ENCODE measurements at regions not wholly inside any gene's neighbourhood (a gene's known extent, or its start where the extent isn't known, plus 50 kb on each side); places are given as distances from the start of the nearest gene placed in this dataset.
"Not testable (repeated sequence)": the region's sequence is repeated elsewhere in the genome, so short reads cannot be mapped to it uniquely, and the experiment has no call there.

GRCh38 chr18:60246606-60247005 lies 126.0 kb downstream of the MC4R start:
- Histone ChIP-seq H2BK12ac (ENCODE audit: low read length in 2 of 2) (no peak overlapping the region), H3K4ac (ENCODE audit: low read depth in 1 of 2, low read length in 2 of 2) (no peak overlapping the region), H3K18ac (ENCODE audit: low read depth in 1 of 2, low read length in 2 of 2) (no peak overlapping the region), H2AK5ac (ENCODE audit: low read length, severe bottlenecking) (no peak overlapping the region), H3K36me3 (ENCODE audit: control insufficient read depth in 1 of 2, insufficient read depth in 2 of 2, low read depth in 1 of 2, low read length in 2 of 2) (no peaks in the 10 kb centered on the region), H3K4me1 (ENCODE audit: control insufficient read depth, insufficient read depth, low read depth, low read length) (no peaks in the 10 kb centered on the region), H3K27me3 (ENCODE audit: control insufficient read depth in 1 of 2, insufficient read depth in 1 of 2, low read length in 2 of 2) (no peaks in the 10 kb centered on the region), H4K91ac (ENCODE audit: low read length) (no peak overlapping the region), H2BK15ac (ENCODE audit: low read depth, poor library complexity, severe bottlenecking) (no peak overlapping the region), H3K9me3 (ENCODE audit: control insufficient read depth, low read length) (no peaks in the 10 kb centered on the region), H4K8ac (ENCODE audit: low read length) (no peak overlapping the region), H2BK120ac (ENCODE audit: low read depth, low read length) (no peak overlapping the region), H3K9ac (ENCODE audit: low read length) (no peak overlapping the region), H2AFZ (ENCODE audit: low read depth, low read length) (no peak overlapping the region), H2BK5ac (ENCODE audit: low read depth, low read length, poor library complexity, severe bottlenecking) (no peak overlapping the region), H3K27ac (ENCODE audit: low read length, poor library complexity, severe bottlenecking) (no peak overlapping the region), H3K4me3 (ENCODE audit: insufficient read depth in 1 of 2, low read depth in 1 of 2, low read length in 2 of 2) (no peak overlapping the region), H3K79me1 (replicated peaks; ENCODE audit: low read length, poor library complexity, severe bottlenecking) (no peaks in the 10 kb centered on the region), H3K23ac (ENCODE audit: low read length in 2 of 2) (no peak overlapping the region), H3K14ac (ENCODE audit: low read length in 2 of 2) (no peak overlapping the region), H3K4me2 (ENCODE audit: low read length, poor library complexity, severe bottlenecking) (no peak overlapping the region)
- WGBS = 100% methylated on average over 1 of the region's 1 CpG
- no peak for DNase-seq

- Histone ChIP-seq H3K79me1 (replicated peaks; ENCODE audit: low read length, poor library complexity, severe bottlenecking) (no peaks in the 10 kb centered on the region), H2AFZ (ENCODE audit: low read depth, low read length) (no peak overlapping the region), H4K91ac (ENCODE audit: low read length) (no peak overlapping the region), H3K36me3 (ENCODE audit: control insufficient read depth in 1 of 2, insufficient read depth in 2 of 2, low read depth in 1 of 2, low read length in 2 of 2) (no peaks in the 10 kb centered on the region), H3K27ac (ENCODE audit: low read length, poor library complexity, severe bottlenecking) (no peak overlapping the region), H2AK5ac (ENCODE audit: low read length, severe bottlenecking) (no peak overlapping the region), H2BK5ac (ENCODE audit: low read depth, low read length, poor library complexity, severe bottlenecking) (no peak overlapping the region), H3K23ac (ENCODE audit: low read length in 2 of 2) (no peak overlapping the region), H3K9ac (ENCODE audit: low read length) (no peak overlapping the region), H2BK120ac (ENCODE audit: low read depth, low read length) (no peak overlapping the region), H3K9me3 (ENCODE audit: control insufficient read depth, low read length) (no peaks in the 10 kb centered on the region), H3K4me2 (ENCODE audit: low read length, poor library complexity, severe bottlenecking) (no peak overlapping the region), H3K4me1 (ENCODE audit: control insufficient read depth, insufficient read depth, low read depth, low read length) (no peaks in the 10 kb centered on the region), H2BK12ac (ENCODE audit: low read length in 2 of 2) (no peak overlapping the region), H3K4me3 (ENCODE audit: insufficient read depth in 1 of 2, low read depth in 1 of 2, low read length in 2 of 2) (no peak overlapping the region), H4K8ac (ENCODE audit: low read length) (no peak overlapping the region), H3K27me3 (ENCODE audit: control insufficient read depth in 1 of 2, insufficient read depth in 1 of 2, low read length in 2 of 2) (no peaks in the 10 kb centered on the region), H2BK15ac (ENCODE audit: low read depth, poor library complexity, severe bottlenecking) (no peak overlapping the region), H3K18ac (ENCODE audit: low read depth in 1 of 2, low read length in 2 of 2) (no peak overlapping the region), H3K4ac (ENCODE audit: low read depth in 1 of 2, low read length in 2 of 2) (no peak overlapping the region), H3K14ac (ENCODE audit: low read length in 2 of 2) (no peak overlapping the region)
- WGBS = 96% methylated on average over 4 of the region's 5 CpGs
- DNase-seq = no peak
These were observed 127.5 kb downstream of the MC4R start for GRCh38 chr18:60245096-60245495.

- H3K4ac ChIP-seq (ENCODE audit: low read depth in 1 of 2, low read length in 2 of 2); H2BK15ac ChIP-seq (ENCODE audit: low read depth, poor library complexity, severe bottlenecking); H3K18ac ChIP-seq (ENCODE audit: low read depth in 1 of 2, low read length in 2 of 2); H3K36me3 ChIP-seq (ENCODE audit: control insufficient read depth in 1 of 2, insufficient read depth in 2 of 2, low read depth in 1 of 2, low read length in 2 of 2); DNase-seq; H3K23ac ChIP-seq (ENCODE audit: low read length in 2 of 2); H3K4me1 ChIP-seq (ENCODE audit: control insufficient read depth, insufficient read depth, low read depth, low read length); H3K14ac ChIP-seq (ENCODE audit: low read length in 2 of 2); H2BK120ac ChIP-seq (ENCODE audit: low read depth, low read length); H2BK12ac ChIP-seq (ENCODE audit: low read length in 2 of 2); H3K79me1 ChIP-seq (replicated peaks; ENCODE audit: low read length, poor library complexity, severe bottlenecking); H3K9me3 ChIP-seq (ENCODE audit: control insufficient read depth, low read length); H2AFZ ChIP-seq (ENCODE audit: low read depth, low read length); H3K9ac ChIP-seq (ENCODE audit: low read length); H4K91ac ChIP-seq (ENCODE audit: low read length); H3K27me3 ChIP-seq (ENCODE audit: control insufficient read depth in 1 of 2, insufficient read depth in 1 of 2, low read length in 2 of 2); H2AK5ac ChIP-seq (ENCODE audit: low read length, severe bottlenecking); H4K8ac ChIP-seq (ENCODE audit: low read length); H3K4me3 ChIP-seq (ENCODE audit: insufficient read depth in 1 of 2, low read depth in 1 of 2, low read length in 2 of 2); H2BK5ac ChIP-seq (ENCODE audit: low read depth, low read length, poor library complexity, severe bottlenecking); H3K4me2 ChIP-seq (ENCODE audit: low read length, poor library complexity, severe bottlenecking); H3K27ac ChIP-seq (ENCODE audit: low read length, poor library complexity, severe bottlenecking): not testable (repeated sequence)
- WGBS = 82% methylated on average over 3 of the region's 4 CpGs
These were observed 133.4 kb downstream of the MC4R start for GRCh38 chr18:60239024-60239710.

- no peak overlapping the region for H3K23ac ChIP-seq (ENCODE audit: low read length in 2 of 2)
- H2AFZ ChIP-seq (ENCODE audit: low read depth, low read length) = no peak overlapping the region
- no peak overlapping the region for H2AK5ac ChIP-seq (ENCODE audit: low read length, severe bottlenecking)
- no peak overlapping the region for H3K4ac ChIP-seq (ENCODE audit: low read depth in 1 of 2, low read length in 2 of 2)
- no peak overlapping the region for H4K91ac ChIP-seq (ENCODE audit: low read length)
- no peak for DNase-seq
- H3K18ac ChIP-seq (ENCODE audit: low read depth in 1 of 2, low read length in 2 of 2) = no peak overlapping the region
- H2BK15ac ChIP-seq (ENCODE audit: low read depth, poor library complexity, severe bottlenecking) = no peak overlapping the region
- no peak overlapping the region for H2BK120ac ChIP-seq (ENCODE audit: low read depth, low read length)
- WGBS = 88% methylated on average over 3 of the region's 3 CpGs
- H4K8ac ChIP-seq (ENCODE audit: low read length) = no peak overlapping the region
- no peaks in the 10 kb centered on the region for H3K4me1 ChIP-seq (ENCODE audit: control insufficient read depth, insufficient read depth, low read depth, low read length)
- no peak overlapping the region for H3K4me3 ChIP-seq (ENCODE audit: insufficient read depth in 1 of 2, low read depth in 1 of 2, low read length in 2 of 2)
- H3K36me3 ChIP-seq (ENCODE audit: control insufficient read depth in 1 of 2, insufficient read depth in 2 of 2, low read depth in 1 of 2, low read length in 2 of 2) = no peaks in the 10 kb centered on the region
- no peak overlapping the region for H3K14ac ChIP-seq (ENCODE audit: low read length in 2 of 2)
- H3K9me3 ChIP-seq (ENCODE audit: control insufficient read depth, low read length) = peaks cover 3% of the 10 kb centered on the region
- no peak overlapping the region for H2BK12ac ChIP-seq (ENCODE audit: low read length in 2 of 2)
- H3K27me3 ChIP-seq (ENCODE audit: control insufficient read depth in 1 of 2, insufficient read depth in 1 of 2, low read length in 2 of 2) = no peaks in the 10 kb centered on the region
- no peaks in the 10 kb centered on the region for H3K79me1 ChIP-seq (replicated peaks; ENCODE audit: low read length, poor library complexity, severe bottlenecking)
- no peak overlapping the region for H3K27ac ChIP-seq (ENCODE audit: low read length, poor library complexity, severe bottlenecking)
- H2BK5ac ChIP-seq (ENCODE audit: low read depth, low read length, poor library complexity, severe bottlenecking) = no peak overlapping the region
- H3K4me2 ChIP-seq (ENCODE audit: low read length, poor library complexity, severe bottlenecking) = no peak overlapping the region
- H3K9ac ChIP-seq (ENCODE audit: low read length) = no peak overlapping the region
These were observed 137.4 kb downstream of the MC4R start for GRCh38 chr18:60235164-60235563.

Measured in mesenchymal stem cell (in vitro differentiated cells and primary cell).